ENCODE measurements at regions not wholly inside any gene's neighbourhood (a gene's known extent, or its start where the extent isn't known, plus 50 kb on each side); places are given as distances from the start of the nearest gene placed in this dataset.

GRCh38 chr12:24195063-24195462, 245.6 kb upstream of the SOX5 start:
- TF ChIP-seq SRF (IDR thresholded peaks at IDR 0.05; ENCODE audit: low read depth) (no peak), EZH2 (IDR thresholded peaks at IDR 0.05) (no peak), RAD21 (IDR thresholded peaks at IDR 0.05; ENCODE audit: low read depth) (no peak), ZNF274 (IDR thresholded peaks at IDR 0.05; ENCODE audit: low read depth, low read length) (no peak), ZBTB33 (IDR thresholded peaks at IDR 0.05; ENCODE audit: extremely low read depth, insufficient replicate concordance, low read length) (no peak), CBX3 (IDR thresholded peaks at IDR 0.05; ENCODE audit: low read depth) (no peak), ZFX (IDR thresholded peaks at IDR 0.05) (no peak), REST (IDR thresholded peaks at IDR 0.05; ENCODE audit: low read depth) (no peak), CTCF (IDR thresholded peaks at IDR 0.05 in 2 of 3, conservative IDR thresholded peaks at IDR 0.05 in 1 of 3; ENCODE audit: borderline replicate concordance in 1 of 3, insufficient read depth in 1 of 3, low read depth in 2 of 3, low read length in 2 of 3) (no peak), CEBPB (IDR thresholded peaks at IDR 0.05; ENCODE audit: low read depth) (no peak), YY1 (IDR thresholded peaks at IDR 0.05; ENCODE audit: extremely low read depth, insufficient replicate concordance, low read depth, low read length) (no peak), POLR2AphosphoS5 (IDR thresholded peaks at IDR 0.05; ENCODE audit: low read depth, low read length) (no peak), EZH2phosphoT487 (IDR thresholded peaks at IDR 0.05; ENCODE audit: borderline replicate concordance) (no peak), SIN3A (IDR thresholded peaks at IDR 0.05; ENCODE audit: low read depth) (no peak), POLR2A (IDR thresholded peaks at IDR 0.05; ENCODE audit: borderline replicate concordance, extremely low read depth, insufficient read depth, insufficient read length) (no peak)
- no peak overlapping the region for H2AFZ ChIP-seq (ENCODE audit: low read depth, low read length, poor library complexity, severe bottlenecking)
- H3K27ac ChIP-seq (ENCODE audit: low read depth, low read length): no peak overlapping the region
- no TSS peak for BruUV-seq (replicated peaks)
- H3K79me2 ChIP-seq (ENCODE audit: insufficient read depth, low read length): no peaks in the 10 kb centered on the region
- H3K9me3 ChIP-seq (ENCODE audit: control insufficient read depth in 1 of 2, insufficient read depth in 1 of 2, low read depth in 1 of 2, low read length in 2 of 2): peaks cover 3 to 27% of the 10 kb centered on the region in 2 experiments; a peak in 3 of 4 replicates
- no peaks in the 10 kb centered on the region for H3K36me3 ChIP-seq (ENCODE audit: control insufficient read depth in 1 of 2, insufficient read depth in 2 of 2, low read length in 2 of 2)
- no peak overlapping the region for H3K4me2 ChIP-seq (ENCODE audit: low read length)
- ChIA-PET CTCF (no interaction called here), POLR2A (no interaction called here), RAD21 (ENCODE audit: low non-redundant PET in 1 of 2, low total read pairs in 2 of 2, uncharacterized antibody in 2 of 2, unreplicated experiment in 2 of 2) (no interaction called here)
- no peak overlapping the region for H3K9ac ChIP-seq (ENCODE audit: low read length)
- intact Hi-C loops (cut with micrococcal nuclease): no loop called here
- H3K4me3 ChIP-seq (replicated peaks in 1 of 2; ENCODE audit: low read depth in 1 of 2, low read length in 2 of 2): no peak overlapping the region
- no peaks in the 10 kb centered on the region for H3K4me1 ChIP-seq (ENCODE audit: control insufficient read depth in 1 of 2, insufficient read depth in 2 of 2, low read length in 2 of 2)
- no peaks in the 10 kb centered on the region for H4K20me1 ChIP-seq (ENCODE audit: insufficient read depth)
- ATAC-seq: no peak
- DNase-seq (ENCODE audit: low read depth, low spot score): no peak
- no peaks in the 10 kb centered on the region for H3K27me3 ChIP-seq (ENCODE audit: insufficient read depth, low read length)
- no peaks in the 10 kb centered on the region for H3K9me2 ChIP-seq (ENCODE audit: insufficient read depth)

Measured in HCT116 (cell line).